ENCODE measurements at regions not wholly inside any gene's neighbourhood (a gene's known extent, or its start where the extent isn't known, plus 50 kb on each side); places are given as distances from the start of the nearest gene placed in this dataset.

GRCh38 chr1:68889471-68889870 is 392.6 kb upstream of the DEPDC1 start:
- Mint-ChIP-seq H3K4me1 (peaks cover 5% of the 10 kb centered on the region), H3K9me3 (0 out of 2 replicates have a peak, but pooled peaks cover 3% of the 10 kb centered on the region), H3K27ac (no peak overlapping the region), H3K36me3 (no peaks in the 10 kb centered on the region), H3K4me3 (no peak overlapping the region), H3K27me3 (ENCODE audit: low read depth) (no peaks in the 10 kb centered on the region)
- DNase-seq (ENCODE audit: low spot score) (no peak), ATAC-seq (no peak)
- POLR2A ChIA-PET = no interaction called here
- CTCF ChIA-PET = no interaction called here
- TF ChIP-seq MYBL2 (CRISPR knock-in tag; IDR thresholded peaks at IDR 0.05) = no peak
- TF ChIP-seq NR3C1 (CRISPR knock-in tag; conservative IDR thresholded peaks at IDR 0.05; ENCODE audit: low read depth) = no peak
- no peak for TF ChIP-seq E2F5 (CRISPR knock-in tag; IDR thresholded peaks at IDR 0.05)
- TF ChIP-seq TEAD1 (CRISPR knock-in tag; IDR thresholded peaks at IDR 0.05) = no peak
- no peak for TF ChIP-seq ZNF263 (CRISPR knock-in tag; IDR thresholded peaks at IDR 0.05; ENCODE audit: low read depth)
- no peak for TF ChIP-seq AR (CRISPR knock-in tag; IDR thresholded peaks at IDR 0.05)
- no peak for TF ChIP-seq JUN (CRISPR knock-in tag; IDR thresholded peaks at IDR 0.05)
- TF ChIP-seq KAT7 (CRISPR knock-in tag; IDR thresholded peaks at IDR 0.05; ENCODE audit: borderline replicate concordance) = no peak
- no peak for TF ChIP-seq STAT6 (CRISPR knock-in tag; conservative IDR thresholded peaks at IDR 0.05; ENCODE audit: low read depth)
- TF ChIP-seq ZMAT4 (CRISPR knock-in tag; IDR thresholded peaks at IDR 0.05) = no peak
- TF ChIP-seq ATF2 (CRISPR knock-in tag; IDR thresholded peaks at IDR 0.05; ENCODE audit: borderline replicate concordance, low read depth) = no peak
- no peak for TF ChIP-seq ZNF423 (CRISPR knock-in tag; IDR thresholded peaks at IDR 0.05)
- TF ChIP-seq ATF6 (CRISPR knock-in tag; IDR thresholded peaks at IDR 0.05) = no peak
- TF ChIP-seq CREB1 (CRISPR knock-in tag; IDR thresholded peaks at IDR 0.05) = no peak

- H3K9me3 Mint-ChIP-seq = peaks cover 3% of the 10 kb centered on the region; the same call in 1 of the 2 replicates
- no peak overlapping the region for H3K4me3 Mint-ChIP-seq
- H3K4me1 Mint-ChIP-seq = peaks cover 5% of the 10 kb centered on the region
- ChIA-PET CTCF (no interaction called here), POLR2A (no interaction called here)
- no peaks in the 10 kb centered on the region for H3K27me3 Mint-ChIP-seq (ENCODE audit: low read depth)
- ATAC-seq = no peak
- H3K36me3 Mint-ChIP-seq = no peaks in the 10 kb centered on the region
- DNase-seq (ENCODE audit: low spot score) = no peak
- no peak overlapping the region for H3K27ac Mint-ChIP-seq
- no peak for TF ChIP-seq ATF2 (CRISPR knock-in tag; IDR thresholded peaks at IDR 0.05; ENCODE audit: borderline replicate concordance, low read depth)
- no peak for TF ChIP-seq ELF4 (CRISPR knock-in tag; IDR thresholded peaks at IDR 0.05; ENCODE audit: low read depth)
- no peak for TF ChIP-seq E2F4 (CRISPR knock-in tag; IDR thresholded peaks at IDR 0.05; ENCODE audit: borderline replicate concordance, low read depth)
- no peak for TF ChIP-seq GRHL2 (CRISPR knock-in tag; IDR thresholded peaks at IDR 0.05; ENCODE audit: insufficient replicate concordance, severe bottlenecking)
- TF ChIP-seq MYBL2 (CRISPR knock-in tag; IDR thresholded peaks at IDR 0.05) = no peak
- TF ChIP-seq ZNF281 (CRISPR knock-in tag; IDR thresholded peaks at IDR 0.05) = no peak
- no peak for TF ChIP-seq ZNF416 (CRISPR knock-in tag; IDR thresholded peaks at IDR 0.05)
These were observed 393.9 kb upstream of the DEPDC1 start for GRCh38 chr1:68890736-68891135.

Data from WTC11 (cell line).